ENCODE measurements at regions not wholly inside any gene's neighbourhood (a gene's known extent, or its start where the extent isn't known, plus 50 kb on each side); places are given as distances from the start of the nearest gene placed in this dataset.

GRCh38 chr13:111394211-111394922 lies 73.9 kb downstream of the TEX29 start:
- Histone ChIP-seq H3K4me3 (ENCODE audit: low read length) (no peak overlapping the region), H3K9me3 (ENCODE audit: low read depth, low read length) (no peaks in the 10 kb centered on the region), H3K27me3 (ENCODE audit: insufficient read depth, low read length) (no peaks in the 10 kb centered on the region), H3K4me1 (ENCODE audit: insufficient read depth, low read length) (no peaks in the 10 kb centered on the region)

GRCh38 chr13:111395511-111396393 lies 75.3 kb downstream of the TEX29 start:
- Histone ChIP-seq H3K27me3 (ENCODE audit: insufficient read depth, low read length) (no peaks in the 10 kb centered on the region), H3K9me3 (ENCODE audit: low read depth, low read length) (no peaks in the 10 kb centered on the region), H3K4me3 (ENCODE audit: low read length) (no peak overlapping the region), H3K4me1 (ENCODE audit: insufficient read depth, low read length) (no peaks in the 10 kb centered on the region)

- no peak overlapping the region for H3K4me3 ChIP-seq (ENCODE audit: low read length)
- H3K4me1 ChIP-seq (ENCODE audit: insufficient read depth, low read length), result no peaks in the 10 kb centered on the region
- H3K9me3 ChIP-seq (ENCODE audit: low read depth, low read length), result no peaks in the 10 kb centered on the region
- no peaks in the 10 kb centered on the region for H3K27me3 ChIP-seq (ENCODE audit: insufficient read depth, low read length)
Observed at GRCh38 chr13:111396457-111396856, 76.0 kb downstream of the TEX29 start.

- Histone ChIP-seq H3K4me3 (ENCODE audit: low read length) (no peak overlapping the region), H3K4me1 (ENCODE audit: insufficient read depth, low read length) (no peaks in the 10 kb centered on the region), H3K27me3 (ENCODE audit: insufficient read depth, low read length) (no peaks in the 10 kb centered on the region), H3K9me3 (ENCODE audit: low read depth, low read length) (no peaks in the 10 kb centered on the region)
Observed at GRCh38 chr13:111397202-111397880, 76.9 kb downstream of the TEX29 start.

GRCh38 chr13:111398196-111398595 lies 77.8 kb downstream of the TEX29 start:
- H3K9me3 ChIP-seq (ENCODE audit: low read depth, low read length), result no peaks in the 10 kb centered on the region

GRCh38 chr13:111398715-111399299 lies 78.4 kb downstream of the TEX29 start:
- Histone ChIP-seq H3K27me3 (ENCODE audit: insufficient read depth, low read length) (no peaks in the 10 kb centered on the region), H3K4me1 (ENCODE audit: insufficient read depth, low read length) (no peaks in the 10 kb centered on the region), H3K9me3 (ENCODE audit: low read depth, low read length) (no peaks in the 10 kb centered on the region), H3K4me3 (ENCODE audit: low read length) (no peak overlapping the region)

More at GRCh38 chr13:111398196-111398595, 77.8 kb downstream of the TEX29 start:
- no peaks in the 10 kb centered on the region for H3K27me3 ChIP-seq (ENCODE audit: insufficient read depth, low read length)
- H3K4me3 ChIP-seq (ENCODE audit: low read length), result no peak overlapping the region
- H3K4me1 ChIP-seq (ENCODE audit: insufficient read depth, low read length), result no peaks in the 10 kb centered on the region

- H3K27me3 ChIP-seq (ENCODE audit: insufficient read depth, low read length), result no peaks in the 10 kb centered on the region
- H3K4me1 ChIP-seq (ENCODE audit: insufficient read depth, low read length), result no peaks in the 10 kb centered on the region
- H3K9me3 ChIP-seq (ENCODE audit: low read depth, low read length), result no peaks in the 10 kb centered on the region
- no peak overlapping the region for H3K4me3 ChIP-seq (ENCODE audit: low read length)
Observed at GRCh38 chr13:111399334-111399733, 78.9 kb downstream of the TEX29 start.

GRCh38 chr13:111399776-111400538 lies 79.5 kb downstream of the TEX29 start:
- Histone ChIP-seq H3K9me3 (ENCODE audit: low read depth, low read length) (no peaks in the 10 kb centered on the region), H3K4me1 (ENCODE audit: insufficient read depth, low read length) (no peaks in the 10 kb centered on the region), H3K4me3 (ENCODE audit: low read length) (no peak overlapping the region), H3K27me3 (ENCODE audit: insufficient read depth, low read length) (no peaks in the 10 kb centered on the region)

GRCh38 chr13:111401151-111401550 lies 80.7 kb downstream of the TEX29 start:
- Histone ChIP-seq H3K4me3 (ENCODE audit: low read length) (no peak overlapping the region), H3K9me3 (ENCODE audit: low read depth, low read length) (no peaks in the 10 kb centered on the region), H3K4me1 (ENCODE audit: insufficient read depth, low read length) (no peaks in the 10 kb centered on the region), H3K27me3 (ENCODE audit: insufficient read depth, low read length) (no peaks in the 10 kb centered on the region)

- Histone ChIP-seq H3K27me3 (ENCODE audit: insufficient read depth, low read length) (no peaks in the 10 kb centered on the region), H3K4me3 (ENCODE audit: low read length) (no peak overlapping the region), H3K4me1 (ENCODE audit: insufficient read depth, low read length) (no peaks in the 10 kb centered on the region), H3K9me3 (ENCODE audit: low read depth, low read length) (no peaks in the 10 kb centered on the region)
Observed at GRCh38 chr13:111401755-111402154, 81.3 kb downstream of the TEX29 start.

GRCh38 chr13:111402441-111402840 lies 82.0 kb downstream of the TEX29 start:
- Histone ChIP-seq H3K9me3 (ENCODE audit: low read depth, low read length) (no peaks in the 10 kb centered on the region), H3K4me3 (ENCODE audit: low read length) (no peak overlapping the region), H3K4me1 (ENCODE audit: insufficient read depth, low read length) (no peaks in the 10 kb centered on the region), H3K27me3 (ENCODE audit: insufficient read depth, low read length) (no peaks in the 10 kb centered on the region)

GRCh38 chr13:111403266-111403665 lies 82.8 kb downstream of the TEX29 start:
- Histone ChIP-seq H3K4me1 (ENCODE audit: insufficient read depth, low read length) (no peaks in the 10 kb centered on the region), H3K9me3 (ENCODE audit: low read depth, low read length) (no peaks in the 10 kb centered on the region), H3K27me3 (ENCODE audit: insufficient read depth, low read length) (no peaks in the 10 kb centered on the region), H3K4me3 (ENCODE audit: low read length) (no peak overlapping the region)

- Histone ChIP-seq H3K9me3 (ENCODE audit: low read depth, low read length) (no peaks in the 10 kb centered on the region), H3K27me3 (ENCODE audit: insufficient read depth, low read length) (no peaks in the 10 kb centered on the region), H3K4me3 (ENCODE audit: low read length) (no peak overlapping the region), H3K4me1 (ENCODE audit: insufficient read depth, low read length) (no peaks in the 10 kb centered on the region)
Observed at GRCh38 chr13:111404746-111405145, 84.3 kb downstream of the TEX29 start.

- Histone ChIP-seq H3K27me3 (ENCODE audit: insufficient read depth, low read length) (no peaks in the 10 kb centered on the region), H3K4me1 (ENCODE audit: insufficient read depth, low read length) (no peaks in the 10 kb centered on the region), H3K4me3 (ENCODE audit: low read length) (no peak overlapping the region), H3K9me3 (ENCODE audit: low read depth, low read length) (no peaks in the 10 kb centered on the region)
Observed at GRCh38 chr13:111406636-111407035, 86.2 kb downstream of the TEX29 start.

Measured in mononuclear cell (primary cell).